Ovary (tissue), 3 donors: ENCODE measurements at regions not wholly inside any gene's neighbourhood (a gene's known extent, or its start where the extent isn't known, plus 50 kb on each side); places are given as distances from the start of the nearest gene placed in this dataset.

Source experiments
- CTCF ChIP-seq, 3 donors: fragments of 450-650 bp in 2 of 3; fragments of 200-600 bp in 1 of 3; IDR thresholded peaks; one replicate each; pipeline versions ENCODE4 v1.5.1 to v1.8.0; 2016 to 2022; ENCODE audit warnings: antibody characterized with exemption in 3 of 3, mild to moderate bottlenecking in 1 of 3
- EP300 ChIP-seq: sonication (generic); formaldehyde crosslinking; IDR thresholded peaks from one replicate; pipeline ENCODE4 v1.6.1; 2017; ENCODE audit warnings: antibody characterized with exemption
- POLR2A ChIP-seq: fragments of 450-650 bp; IDR thresholded peaks from one replicate; pipeline ENCODE4 v1.6.1; 2017; ENCODE audit warnings: antibody characterized with exemption, mild to moderate bottlenecking, moderate library complexity
- donor health status: DM: no; HTN: no; CAD: no.

- TF ChIP-seq POLR2A (no peak), CTCF (IDR thresholded peaks at IDR 0.05) (no peak), EP300 (no peak)
Measured at GRCh38 chr15:93174836-93175235, 85.8 kb upstream of the RGMA start.
